GM19351 (cell line): ENCODE measurements at regions not wholly inside any gene's neighbourhood (a gene's known extent, or its start where the extent isn't known, plus 50 kb on each side); places are given as distances from the start of the nearest gene placed in this dataset.
"Not testable (repeated sequence)": the region's sequence is repeated elsewhere in the genome, so short reads cannot be mapped to it uniquely, and the experiment has no call there.

Source experiments
- ATAC-seq: cut with Tn5 transposase; IDR thresholded peaks from one replicate; pipeline ENCODE4 v1.9.1; 2021; ENCODE audit warnings: mild to moderate bottlenecking, moderate library complexity; ENCODE audit not compliant: unreplicated experiment

DNA sequence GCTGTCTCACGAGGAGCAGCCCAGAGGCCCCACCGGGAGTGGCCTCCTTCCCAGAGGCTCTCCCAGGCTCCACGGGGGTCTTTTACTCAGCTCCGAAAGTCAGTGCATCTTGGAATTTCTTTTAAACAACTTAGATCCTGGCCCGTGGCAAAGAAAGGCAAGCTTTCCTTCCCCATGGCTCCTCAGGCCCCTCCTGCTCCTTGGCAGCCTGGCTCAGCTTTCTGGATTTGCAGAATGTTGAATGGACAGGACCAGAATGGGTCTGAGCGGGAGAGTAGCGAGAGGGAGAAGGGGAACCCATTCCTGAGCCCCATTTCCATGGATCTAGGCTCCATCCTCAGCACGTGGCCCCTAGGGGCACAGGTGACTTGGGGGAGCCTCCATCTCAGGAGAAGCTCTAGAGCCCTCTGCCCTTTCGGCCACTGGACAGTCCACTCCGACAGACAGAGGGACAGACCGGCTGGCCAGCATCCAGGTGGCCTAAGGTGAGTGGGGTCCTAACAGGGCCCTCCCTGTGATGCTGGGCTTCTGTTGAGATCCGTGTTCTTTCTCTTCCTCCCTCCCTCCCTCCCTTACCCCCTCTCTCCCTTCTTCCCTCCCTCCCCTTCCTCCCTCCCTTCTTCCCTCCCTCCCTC, 173.9 kb upstream of the PPP1R26 start:
- no peak for ATAC-seq

DNA sequence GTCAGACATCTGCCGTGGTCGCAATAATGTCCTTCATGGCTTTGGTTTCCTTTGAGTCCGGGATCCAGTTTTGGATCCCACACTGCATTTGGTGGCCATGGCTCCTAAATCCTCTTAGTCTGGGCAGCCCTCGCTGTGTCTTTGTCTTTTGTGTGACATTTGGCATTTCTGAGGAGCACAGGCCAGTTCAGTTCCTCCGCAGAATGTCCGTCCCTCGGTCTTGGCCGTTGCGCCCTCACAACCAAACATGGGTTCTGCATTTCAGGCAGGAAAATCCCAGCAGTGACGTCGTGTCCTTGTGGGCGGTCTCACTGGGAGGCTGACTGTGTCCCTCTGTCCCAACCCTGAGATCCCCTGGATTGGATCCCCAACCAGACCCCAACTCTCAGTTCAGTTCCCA, 172.9 kb upstream of the PPP1R26 start:
- ATAC-seq: no peak

DNA sequence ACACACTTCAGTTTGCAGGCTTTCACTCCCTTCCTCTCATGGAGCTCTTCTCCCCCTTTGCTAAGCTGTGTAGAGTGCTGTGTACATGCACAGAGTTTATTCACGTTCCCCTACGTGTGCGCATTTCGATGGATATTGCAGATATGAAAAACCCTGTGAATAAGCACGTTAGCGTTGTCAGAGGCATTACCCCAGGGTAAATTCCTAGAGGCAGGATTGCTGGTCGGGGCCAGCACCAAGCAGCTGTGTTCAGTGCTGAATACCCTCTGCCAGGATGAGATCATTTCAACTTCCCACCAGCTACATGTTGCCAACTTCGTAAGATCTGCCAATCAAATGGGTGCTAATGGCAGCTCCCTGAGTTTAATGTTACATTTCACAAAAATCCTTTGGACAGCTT, 172.3 kb upstream of the PPP1R26 start:
- ATAC-seq: no peak

DNA sequence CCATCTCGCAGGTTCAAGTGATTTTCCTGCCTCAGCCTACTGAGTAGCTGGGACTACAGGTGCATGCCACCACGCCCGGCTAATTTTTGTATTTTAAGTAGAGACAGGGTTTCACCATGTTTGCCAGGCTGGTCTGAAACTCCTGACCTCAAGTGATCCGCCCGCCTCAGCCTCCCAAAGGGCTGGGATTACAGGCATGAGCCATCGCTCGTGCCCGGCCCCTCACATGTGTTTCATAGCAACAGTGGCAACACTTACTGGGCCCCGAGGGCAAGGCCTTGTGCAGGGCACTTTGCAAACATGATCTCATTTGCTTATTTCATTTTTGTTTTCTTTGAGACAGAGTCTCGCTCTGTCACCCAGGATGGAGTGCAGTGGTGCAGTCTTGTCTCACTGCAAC, 171.7 kb upstream of the PPP1R26 start:
- not testable (repeated sequence) for ATAC-seq

DNA sequence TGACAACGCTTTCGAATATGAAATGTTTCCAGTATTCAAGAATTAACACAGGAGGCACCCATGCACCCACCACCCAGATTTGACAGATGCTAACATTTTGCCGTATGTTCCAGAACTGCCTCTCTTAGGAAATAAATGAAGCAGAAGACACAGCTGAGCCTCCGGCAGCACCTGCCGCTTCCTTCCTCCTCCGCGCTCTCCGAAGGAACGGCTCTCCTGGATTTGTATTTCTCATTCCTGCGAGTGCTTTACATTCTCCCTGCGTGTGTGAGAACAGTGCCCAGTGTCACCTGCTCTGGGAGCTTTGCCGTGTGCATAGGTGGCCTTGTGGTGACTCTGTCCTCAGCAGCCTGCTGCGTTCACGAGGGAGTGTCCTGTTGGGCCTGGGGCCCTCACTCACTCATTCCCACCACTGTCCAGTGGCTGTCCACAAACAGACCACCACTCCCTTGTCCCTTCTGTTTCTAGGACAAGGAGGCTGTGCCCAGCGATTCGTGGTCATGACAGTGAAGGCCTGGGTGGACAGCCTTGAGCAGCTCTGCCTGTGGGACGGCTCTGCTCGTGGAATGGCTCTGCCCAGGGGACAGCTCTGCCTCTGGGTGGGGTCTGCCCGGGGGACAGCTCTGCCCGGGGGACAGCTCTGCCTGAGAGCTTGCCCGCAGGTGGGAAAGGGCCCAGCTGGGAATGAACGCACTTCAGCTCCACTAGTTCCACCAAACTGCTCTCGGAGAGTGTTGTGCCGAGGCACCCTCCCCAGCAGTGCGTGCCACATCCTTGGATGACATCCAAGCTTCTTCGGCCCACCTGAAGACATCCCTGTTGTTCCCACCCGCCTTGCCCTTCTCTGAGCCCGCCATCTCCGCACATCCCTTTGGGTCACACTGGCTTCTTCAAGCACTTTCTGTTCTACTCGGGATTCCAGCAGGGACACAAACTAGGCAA, 170.5 kb upstream of the PPP1R26 start:
- no peak for ATAC-seq

DNA sequence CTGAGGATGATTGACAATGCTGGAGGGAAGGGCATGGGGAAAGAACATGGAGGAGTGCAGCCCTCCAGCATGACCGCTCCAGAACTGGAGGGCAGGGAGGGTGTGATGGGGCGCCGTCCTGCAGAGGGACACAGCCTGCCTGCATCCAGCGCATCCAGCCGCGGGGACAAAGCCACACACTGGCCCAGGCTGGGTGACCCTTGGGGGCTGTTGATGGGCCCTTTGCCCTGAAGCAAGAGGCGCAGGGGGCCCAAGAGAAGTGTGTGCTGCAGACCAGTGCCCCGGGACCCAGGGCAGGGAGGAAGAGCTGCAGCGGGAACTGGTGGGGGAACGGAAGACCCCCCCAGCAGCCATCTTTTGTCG, 169.8 kb upstream of the PPP1R26 start:
- ATAC-seq: no peak

DNA sequence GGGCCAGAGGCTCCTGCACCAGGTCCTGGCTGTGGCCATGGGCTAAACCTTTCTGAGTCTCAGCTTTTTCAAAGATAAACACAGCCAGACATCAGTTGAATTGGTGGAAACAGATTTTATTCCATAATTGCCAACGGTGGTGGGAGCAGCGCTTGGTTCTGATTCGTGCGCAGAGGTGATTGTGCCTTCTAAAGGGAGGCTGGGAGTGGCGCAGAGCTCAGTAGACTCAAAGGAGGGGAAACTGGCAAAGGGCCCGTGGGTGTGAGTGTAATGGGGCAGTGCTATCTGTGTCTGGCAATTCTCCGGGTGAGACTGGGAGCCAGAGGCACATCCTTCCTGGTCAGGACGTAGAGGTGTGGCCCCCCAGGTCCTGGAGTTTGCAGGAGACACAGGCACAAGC, 169.4 kb upstream of the PPP1R26 start:
- no peak for ATAC-seq

DNA sequence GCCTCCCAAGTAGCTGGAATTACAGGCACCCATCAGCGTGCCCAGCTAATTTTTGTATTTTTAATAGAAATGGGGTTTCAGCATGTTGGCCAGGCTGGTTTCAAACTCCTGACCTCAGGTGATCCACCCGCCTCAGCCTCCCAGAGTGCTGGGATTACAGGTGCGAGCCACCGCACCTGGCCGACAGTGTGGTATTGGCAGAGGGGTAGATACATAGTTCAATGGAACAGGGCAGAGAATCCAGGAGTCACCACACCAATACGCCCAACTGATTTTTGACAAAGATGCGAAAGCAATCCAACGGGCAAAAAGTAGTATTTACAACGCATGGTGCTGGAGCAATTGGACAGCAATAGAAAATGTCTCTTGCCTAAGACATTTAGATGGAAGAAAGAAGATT, 164.0 kb upstream of the PPP1R26 start:
- no peak for ATAC-seq

DNA sequence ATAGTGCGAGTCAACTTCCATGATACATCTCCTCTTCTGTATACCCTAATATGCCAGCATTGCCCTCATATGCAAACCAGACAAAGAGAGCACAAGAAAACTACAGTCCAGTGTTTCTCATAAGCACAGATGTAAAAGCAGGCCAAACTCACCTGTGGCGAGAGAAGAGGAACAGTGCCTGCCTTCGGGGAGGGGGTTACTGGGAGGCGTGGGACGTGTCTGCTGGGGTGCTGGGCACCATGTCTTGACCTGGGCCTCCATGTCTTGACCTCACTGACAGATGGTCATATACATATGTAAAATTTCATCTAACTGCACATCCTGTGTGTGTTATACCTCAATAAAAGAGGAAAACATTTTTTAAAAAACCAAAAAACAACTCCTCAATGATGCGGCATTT, 159.3 kb upstream of the PPP1R26 start:
- no peak for ATAC-seq

DNA sequence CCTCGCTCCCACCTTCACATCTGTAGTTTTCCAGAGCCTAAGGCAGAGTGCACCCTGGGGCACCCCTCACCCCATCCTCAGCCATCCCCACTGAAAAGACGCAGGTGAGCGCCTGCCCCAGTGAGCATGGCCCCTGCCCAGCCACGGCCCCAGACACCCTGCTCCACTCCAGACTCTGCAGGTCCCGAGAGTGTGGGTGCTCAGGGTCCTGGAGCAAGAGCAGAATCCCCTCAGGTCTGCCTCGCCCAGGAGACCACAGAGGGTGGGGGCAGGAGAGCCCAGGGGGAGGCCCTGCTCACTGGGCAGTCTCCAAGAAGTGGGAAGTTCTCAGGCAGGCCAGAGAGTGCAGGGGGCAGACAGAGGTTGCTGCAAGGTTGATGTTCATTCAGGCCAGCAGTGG, 158.6 kb upstream of the PPP1R26 start:
- no peak for ATAC-seq

DNA sequence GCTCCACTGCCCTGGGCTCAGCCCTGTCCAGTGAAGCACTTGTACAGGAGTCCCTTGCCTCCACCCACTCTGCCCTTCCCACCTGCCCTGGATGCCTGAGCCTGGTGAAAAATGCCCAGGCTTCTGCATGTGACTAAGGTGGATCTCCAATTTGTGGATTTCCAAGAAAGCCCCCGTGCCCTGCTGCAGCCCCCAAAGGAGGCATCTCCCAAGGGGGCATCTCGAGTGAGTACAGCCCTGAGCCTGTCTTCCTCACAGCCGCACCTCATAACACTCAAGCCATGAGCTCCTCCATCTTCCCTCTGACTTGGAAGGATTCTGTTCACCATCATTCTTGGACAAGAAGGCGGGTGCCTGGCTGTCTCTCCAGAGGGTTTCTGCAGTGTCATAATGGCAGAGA, 158.0 kb upstream of the PPP1R26 start:
- ATAC-seq: no peak

DNA sequence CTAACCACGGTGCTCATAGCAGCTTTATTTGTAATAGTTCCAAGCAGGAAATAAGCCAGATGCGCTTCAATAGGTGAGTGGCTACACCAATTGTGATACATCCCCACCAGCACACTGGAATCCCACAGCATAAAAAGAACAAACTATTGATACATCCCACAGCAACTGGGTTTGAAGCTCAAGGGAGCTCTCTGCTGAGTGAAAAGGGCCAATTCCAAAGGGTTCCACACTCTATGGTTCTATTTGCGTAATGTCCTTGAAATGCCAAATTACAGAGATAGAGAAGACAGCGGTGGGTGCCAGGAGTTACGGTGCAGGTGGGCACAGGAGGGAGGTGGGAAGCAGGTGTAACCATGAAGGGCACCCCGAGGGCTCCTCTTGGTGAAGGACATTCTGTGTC, 155.3 kb upstream of the PPP1R26 start:
- ATAC-seq: no peak

DNA sequence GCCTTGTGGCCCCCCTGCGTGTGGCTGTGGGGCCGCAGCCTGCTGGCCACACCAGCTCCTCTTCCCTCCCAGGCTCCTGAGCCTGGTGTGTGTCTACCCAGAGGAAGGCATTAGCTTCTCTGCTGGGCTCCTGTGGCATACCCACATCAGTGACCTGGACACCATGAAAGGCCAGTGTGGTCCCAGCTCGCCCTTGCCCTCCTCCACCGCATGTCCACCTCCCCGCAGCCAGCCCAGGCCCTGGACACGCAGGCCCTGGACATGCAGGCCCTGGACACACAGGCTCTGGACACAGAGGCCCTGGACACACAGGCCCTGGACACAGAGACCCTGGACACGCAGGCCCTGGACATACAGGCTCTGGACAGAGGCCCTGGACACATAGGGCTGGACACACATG, 153.4 kb upstream of the PPP1R26 start:
- ATAC-seq: no peak

DNA sequence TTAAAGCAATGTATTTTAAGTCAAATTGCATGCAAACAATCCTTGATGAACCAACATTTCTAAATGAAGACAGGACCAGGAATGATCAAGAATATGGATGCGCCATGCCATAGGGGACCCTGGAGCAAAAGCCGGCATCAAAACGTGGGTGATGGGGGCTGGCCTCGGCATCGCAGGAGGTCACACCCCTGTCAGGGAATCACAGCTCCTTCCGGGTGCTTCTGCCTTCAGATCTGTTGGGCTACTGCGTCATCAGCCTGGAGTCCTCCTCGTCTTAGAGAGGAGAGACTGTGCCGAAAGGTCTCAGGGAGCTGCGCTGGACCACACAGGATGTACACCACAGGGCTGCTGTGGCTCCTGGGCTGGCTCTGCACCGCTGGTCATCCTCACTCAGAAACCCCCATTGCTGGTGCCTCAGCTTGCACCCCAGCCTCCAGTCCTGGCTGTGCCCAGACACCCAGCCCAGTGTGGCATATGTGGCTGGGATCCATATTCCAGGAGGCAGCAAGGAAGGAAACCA, 152.9 kb upstream of the PPP1R26 start:
- ATAC-seq: no peak

DNA sequence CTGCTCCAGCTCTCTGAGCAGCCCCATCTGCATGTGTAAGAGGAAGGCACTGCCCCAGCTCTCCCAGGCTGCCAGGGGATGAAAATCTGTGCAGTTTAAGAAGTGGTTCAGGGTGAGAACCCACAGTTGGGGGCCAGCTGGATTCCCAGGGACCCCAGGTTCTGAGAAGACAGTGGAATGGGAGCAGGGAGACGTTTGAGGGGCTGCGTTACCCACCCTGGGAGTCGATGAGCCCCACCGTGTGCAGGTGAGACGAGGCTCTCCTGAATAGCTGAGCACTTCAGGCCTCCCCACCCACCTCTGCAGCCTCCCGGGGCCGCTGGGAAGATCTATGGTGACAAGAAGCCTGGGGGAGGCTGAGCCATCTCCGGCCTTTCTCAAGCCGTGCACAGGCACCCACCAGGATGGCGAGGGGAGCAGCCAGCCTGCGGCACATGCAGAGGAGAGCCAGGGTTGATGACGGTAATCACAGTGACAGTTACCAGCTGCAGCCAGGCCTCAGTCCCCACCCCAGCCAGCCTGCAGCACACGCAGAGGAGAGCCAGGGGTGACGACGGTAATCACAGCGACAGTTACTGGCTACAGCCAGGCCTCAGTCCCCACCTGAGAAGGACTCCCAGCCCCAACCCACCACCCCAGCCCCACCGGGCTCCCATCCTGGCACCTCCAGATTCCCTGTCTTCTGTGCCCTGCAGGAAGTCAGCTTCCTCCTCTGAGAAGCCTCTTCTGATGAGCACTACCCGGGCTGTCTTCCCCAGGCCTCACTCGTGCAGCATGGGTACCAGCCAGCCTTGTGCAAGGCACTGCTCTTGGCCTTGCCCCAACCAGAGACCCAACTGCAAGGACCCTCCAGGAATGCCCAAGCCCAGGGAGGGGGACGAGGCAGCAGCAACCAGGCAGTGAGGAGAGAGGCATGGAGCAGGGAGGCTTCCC, 150.8 kb upstream of the PPP1R26 start:
- no peak for ATAC-seq

DNA sequence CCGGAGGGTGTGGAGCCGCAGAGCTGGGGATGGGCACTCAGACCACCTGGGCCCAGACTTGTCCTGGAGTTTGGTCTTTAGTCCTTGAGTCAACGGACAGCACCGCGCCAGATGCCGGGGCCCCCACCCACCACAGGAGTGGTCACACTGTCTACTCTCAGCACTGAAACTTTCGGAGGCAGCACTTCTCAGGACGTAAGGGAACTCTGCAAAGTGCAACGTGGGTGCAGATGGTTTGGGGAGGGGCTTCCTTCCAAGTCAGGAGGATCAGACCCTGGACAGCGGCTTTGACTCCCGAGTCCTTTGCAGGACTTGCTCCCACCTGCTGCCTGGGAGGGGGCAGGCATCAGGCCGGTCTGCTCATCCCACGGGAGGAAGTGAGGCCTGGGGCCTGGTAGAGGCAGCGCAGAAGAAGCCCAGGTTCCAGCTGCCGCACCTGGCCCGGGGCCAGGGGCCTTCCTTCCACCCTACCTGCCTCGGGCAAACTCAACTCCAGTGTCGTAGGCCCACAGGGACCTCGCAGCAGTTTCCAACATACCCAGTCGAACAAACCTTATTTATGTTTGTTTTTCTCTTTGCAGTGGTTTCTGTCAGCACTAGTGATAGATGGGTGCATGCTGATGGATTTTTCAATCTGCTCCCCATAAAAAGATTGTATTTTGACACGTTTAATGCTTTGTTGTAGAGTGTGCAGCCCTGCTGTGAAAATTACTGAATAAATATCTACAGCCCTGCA, 149.8 kb upstream of the PPP1R26 start:
- no peak for ATAC-seq

DNA sequence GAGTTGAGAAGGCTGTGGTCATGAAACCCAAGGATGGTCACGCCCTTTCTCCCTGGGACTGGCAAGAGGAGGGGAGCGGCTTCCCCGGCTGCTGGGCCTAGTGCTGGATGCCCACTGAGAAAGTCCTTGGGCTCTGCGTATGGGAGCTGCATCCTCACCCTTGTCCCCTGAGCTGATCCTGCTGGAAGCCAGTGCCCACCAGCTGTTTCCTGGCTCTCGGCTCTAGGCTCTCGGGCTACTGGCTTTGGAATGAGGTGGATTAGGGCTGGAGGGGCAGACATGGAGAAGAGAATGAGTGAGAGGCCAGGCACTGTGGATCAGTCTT, 149.3 kb upstream of the PPP1R26 start:
- ATAC-seq: no peak

DNA sequence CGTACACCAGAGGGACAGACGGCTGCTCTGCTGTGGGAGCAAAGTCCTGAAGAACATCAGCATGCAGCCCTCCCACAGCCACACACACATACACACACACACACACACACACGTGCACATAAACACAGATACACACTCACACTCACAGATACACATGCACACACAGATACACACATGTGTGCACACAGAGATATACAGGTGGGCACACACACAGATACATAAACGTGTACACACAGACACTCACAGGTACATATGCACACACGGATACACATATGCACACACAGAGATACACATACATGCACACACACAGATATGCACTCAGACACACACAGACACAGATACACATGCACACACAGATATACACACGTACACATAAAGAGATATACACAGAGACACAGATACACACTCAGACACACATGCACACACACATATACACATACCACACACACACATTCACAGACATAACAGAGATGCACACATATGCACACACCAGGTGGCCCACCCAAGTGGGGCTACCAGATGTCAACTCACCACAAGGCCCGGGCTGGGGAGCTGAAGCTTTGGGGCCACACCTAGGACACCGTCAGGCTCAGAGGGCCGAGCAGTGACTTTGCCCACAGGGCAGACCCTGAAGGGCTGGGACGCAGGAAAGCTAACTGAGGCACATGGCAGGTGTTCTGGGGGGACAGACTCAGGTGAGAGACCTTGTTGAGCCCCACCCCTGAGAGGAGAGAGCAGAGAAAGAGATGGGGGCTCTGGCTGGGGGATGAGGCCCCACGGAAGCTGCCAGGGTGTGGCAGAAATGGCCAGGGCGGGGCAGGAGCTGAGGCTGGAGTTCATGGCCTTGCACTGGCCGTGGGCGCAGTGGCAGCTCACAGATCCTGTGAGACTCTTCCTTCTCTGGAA, 148.6 kb upstream of the PPP1R26 start:
- ATAC-seq: no peak

DNA sequence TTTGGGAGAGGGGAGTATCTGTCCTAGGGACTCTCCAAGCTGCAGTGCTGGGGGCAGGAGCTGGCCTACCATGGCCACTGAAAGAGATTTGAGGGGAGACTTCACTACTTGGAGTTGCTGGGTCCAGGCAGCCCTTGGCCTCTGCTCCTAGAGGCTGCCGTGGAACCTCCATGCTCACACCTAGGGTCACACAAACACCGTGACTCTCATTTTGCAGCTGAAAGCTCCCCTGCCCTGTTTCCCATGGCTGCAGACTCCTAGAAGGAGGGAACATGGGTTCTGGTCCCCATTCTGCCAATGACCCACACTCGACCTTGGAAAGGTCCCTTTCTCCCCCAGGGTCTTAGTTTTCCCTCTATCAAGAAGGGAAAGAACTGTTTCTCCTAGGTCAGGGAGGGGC, 147.1 kb upstream of the PPP1R26 start:
- no peak for ATAC-seq
